Keratinocyte (primary cell): ENCODE measurements at regions not wholly inside any gene's neighbourhood (a gene's known extent, or its start where the extent isn't known, plus 50 kb on each side); places are given as distances from the start of the nearest gene placed in this dataset.

Experiments used
- DNase-seq: peaks from one replicate; pipeline ENCODE4 v3.0.0-alpha.2; 2011; ENCODE audit warnings: low read depth, missing footprints, low spot score
- FAIRE-seq: peaks from 2 replicates; lab custom pipeline; 2011; peaks lifted over from hg19 to GRCh38; lab: Jason Lieb, UNC
- H2AFZ ChIP-seq: 2 replicates; pipeline ENCODE4 v1.6.0; 2012; ENCODE audit warnings: low read length, control low read depth, inconsistent platforms; ENCODE audit not compliant: control insufficient read depth
- H3K27ac ChIP-seq: 2 replicates; pipeline ENCODE4 v1.5.1; 2011; ENCODE audit warnings: low read length; ENCODE audit not compliant: control insufficient read depth, insufficient read depth
- H3K27me3 ChIP-seq: 3 replicates; pipeline ENCODE4 v1.6.0; 2011; ENCODE audit warnings: low read length; ENCODE audit not compliant: control insufficient read depth, insufficient read depth; ENCODE audit errors: extremely low read depth
- H3K36me3 ChIP-seq, 2 experiments: 2 replicates in 1 of 2; 3 replicates in 1 of 2; pipeline ENCODE4 v1.5.1; 2011; ENCODE audit warnings: low read length in 2 of 2, mild to moderate bottlenecking in 1 of 2; ENCODE audit not compliant: control insufficient read depth in 2 of 2, insufficient read depth in 2 of 2; ENCODE audit errors: extremely low read depth in 1 of 2
- H3K4me1 ChIP-seq: 3 replicates; pipeline ENCODE4 v1.5.1; 2011; ENCODE audit warnings: low read length; ENCODE audit not compliant: control insufficient read depth, insufficient read depth; ENCODE audit errors: extremely low read depth
- H3K4me2 ChIP-seq: 3 replicates; pipeline ENCODE4 v1.6.0; 2011; ENCODE audit warnings: low read depth, low read length; ENCODE audit not compliant: control insufficient read depth, insufficient read depth; ENCODE audit errors: extremely low read depth
- H3K4me3 ChIP-seq, 3 experiments: fragments of 200-600 bp in 1 of 3; sonication (generic) in 1 of 3; 2 replicates in 2 of 3; 3 replicates in 1 of 3; pipeline ENCODE4 v1.5.1; 2011 to 2016; ENCODE audit warnings: low read length in 3 of 3, mild to moderate bottlenecking in 3 of 3, control low read depth in 2 of 3, inconsistent platforms in 1 of 3, low read depth in 1 of 3, mixed read lengths in 1 of 3, mixed run types in 1 of 3, moderate library complexity in 1 of 3; ENCODE audit not compliant: control insufficient read depth in 2 of 3, insufficient read depth in 2 of 3; ENCODE audit errors: extremely low read depth in 1 of 3
- H3K79me2 ChIP-seq: 2 replicates; pipeline ENCODE4 v1.6.0; 2012; ENCODE audit warnings: low read length; ENCODE audit not compliant: control insufficient read depth, insufficient read depth
- H3K9ac ChIP-seq: 3 replicates; pipeline ENCODE4 v1.6.0; 2011; ENCODE audit warnings: low read length; ENCODE audit not compliant: control insufficient read depth, insufficient read depth; ENCODE audit errors: extremely low read depth
- H3K9me1 ChIP-seq: 3 replicates; pipeline ENCODE4 v1.6.0; 2011; ENCODE audit warnings: low read length; ENCODE audit not compliant: control insufficient read depth, insufficient read depth; ENCODE audit errors: extremely low read depth
- H3K9me3 ChIP-seq: 2 replicates; pipeline ENCODE4 v1.5.1; 2012; ENCODE audit warnings: low read depth, low read length; ENCODE audit not compliant: control insufficient read depth
- H4K20me1 ChIP-seq: 3 replicates; pipeline ENCODE4 v1.6.0; 2011; ENCODE audit warnings: low read length; ENCODE audit not compliant: control insufficient read depth, insufficient read depth; ENCODE audit errors: extremely low read depth
- EZH2 ChIP-seq: IDR thresholded peaks from one replicate; pipeline ENCODE4 v1.6.1; 2012; ENCODE audit warnings: inconsistent platforms, mild to moderate bottlenecking, low read length, moderate library complexity
- dilution Hi-C: fragments of 300-500 bp; cut with MboI; formaldehyde crosslinking; loops from one replicate; pipeline ENCODE4 v1.7.0; 2020; ENCODE audit warnings: low sequenced_read_pairs; ENCODE audit not compliant: extremely low pct_ligation_motif_present
- TF ChIP-seq, protein P1 (sequence below), 3 experiments: IDR thresholded peaks in 1 of 3; conservative IDR thresholded peaks in 1 of 3; optimal IDR thresholded peaks in 1 of 3; 2 replicates in 2 of 3; 3 replicates in 1 of 3; pipeline versions ENCODE3 to v1.5.1; 2011; ENCODE audit warnings: low read length in 3 of 3, mild to moderate bottlenecking in 3 of 3, moderate library complexity in 2 of 3, control low read depth in 1 of 3, inconsistent platforms in 1 of 3; ENCODE audit not compliant: insufficient read depth in 2 of 3; ENCODE audit errors: extremely low read depth in 1 of 3

DNA sequence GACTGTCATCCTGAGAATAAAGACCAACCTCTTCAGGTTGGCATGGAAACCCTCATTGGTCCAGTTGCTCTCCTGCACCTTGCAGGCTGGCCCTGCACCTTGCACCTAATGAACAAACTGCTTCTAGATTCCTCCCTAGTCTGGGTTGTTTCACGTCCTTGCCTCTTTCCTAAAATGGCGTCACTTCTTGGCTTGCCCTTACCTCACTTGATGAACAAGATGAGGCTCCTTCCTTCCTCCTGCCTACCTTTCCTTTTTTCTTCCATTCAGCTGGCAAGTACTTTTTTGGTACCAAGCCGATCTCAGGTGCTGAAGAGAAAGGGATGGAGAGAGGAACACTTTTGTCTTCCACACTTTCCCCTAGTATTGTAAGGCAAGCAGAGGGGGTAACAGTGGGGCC lies 74.5 kb downstream of the MYCN start:
- Histone ChIP-seq H3K9me3 (no peaks in the 10 kb centered on the region), H3K4me3 (no peak overlapping the region), H3K79me2 (no peaks in the 10 kb centered on the region), H3K9ac (no peak overlapping the region), H3K4me2 (no peak overlapping the region), H3K36me3 (no peaks in the 10 kb centered on the region), H2AFZ (no peak overlapping the region), H3K27me3 (no peaks in the 10 kb centered on the region), H4K20me1 (no peaks in the 10 kb centered on the region), H3K4me1 (no peaks in the 10 kb centered on the region), H3K9me1 (no peaks in the 10 kb centered on the region), H3K27ac (no peak overlapping the region)
- dilution Hi-C loops: no loop called here
- DNase-seq: no peak
- no peak for TF ChIP-seq EZH2
- TF ChIP-seq, protein P1, sequence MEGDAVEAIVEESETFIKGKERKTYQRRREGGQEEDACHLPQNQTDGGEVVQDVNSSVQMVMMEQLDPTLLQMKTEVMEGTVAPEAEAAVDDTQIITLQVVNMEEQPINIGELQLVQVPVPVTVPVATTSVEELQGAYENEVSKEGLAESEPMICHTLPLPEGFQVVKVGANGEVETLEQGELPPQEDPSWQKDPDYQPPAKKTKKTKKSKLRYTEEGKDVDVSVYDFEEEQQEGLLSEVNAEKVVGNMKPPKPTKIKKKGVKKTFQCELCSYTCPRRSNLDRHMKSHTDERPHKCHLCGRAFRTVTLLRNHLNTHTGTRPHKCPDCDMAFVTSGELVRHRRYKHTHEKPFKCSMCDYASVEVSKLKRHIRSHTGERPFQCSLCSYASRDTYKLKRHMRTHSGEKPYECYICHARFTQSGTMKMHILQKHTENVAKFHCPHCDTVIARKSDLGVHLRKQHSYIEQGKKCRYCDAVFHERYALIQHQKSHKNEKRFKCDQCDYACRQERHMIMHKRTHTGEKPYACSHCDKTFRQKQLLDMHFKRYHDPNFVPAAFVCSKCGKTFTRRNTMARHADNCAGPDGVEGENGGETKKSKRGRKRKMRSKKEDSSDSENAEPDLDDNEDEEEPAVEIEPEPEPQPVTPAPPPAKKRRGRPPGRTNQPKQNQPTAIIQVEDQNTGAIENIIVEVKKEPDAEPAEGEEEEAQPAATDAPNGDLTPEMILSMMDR (optimal IDR thresholded peaks at IDR 0.05 in 1 of 3, IDR thresholded peaks at IDR 0.05 in 1 of 3, conservative IDR thresholded peaks at IDR 0.05 in 1 of 3; ENCODE audit: extremely low read depth in 1 of 3, insufficient read depth in 2 of 3, low read length in 3 of 3): no peak
- FAIRE-seq: no peak

DNA sequence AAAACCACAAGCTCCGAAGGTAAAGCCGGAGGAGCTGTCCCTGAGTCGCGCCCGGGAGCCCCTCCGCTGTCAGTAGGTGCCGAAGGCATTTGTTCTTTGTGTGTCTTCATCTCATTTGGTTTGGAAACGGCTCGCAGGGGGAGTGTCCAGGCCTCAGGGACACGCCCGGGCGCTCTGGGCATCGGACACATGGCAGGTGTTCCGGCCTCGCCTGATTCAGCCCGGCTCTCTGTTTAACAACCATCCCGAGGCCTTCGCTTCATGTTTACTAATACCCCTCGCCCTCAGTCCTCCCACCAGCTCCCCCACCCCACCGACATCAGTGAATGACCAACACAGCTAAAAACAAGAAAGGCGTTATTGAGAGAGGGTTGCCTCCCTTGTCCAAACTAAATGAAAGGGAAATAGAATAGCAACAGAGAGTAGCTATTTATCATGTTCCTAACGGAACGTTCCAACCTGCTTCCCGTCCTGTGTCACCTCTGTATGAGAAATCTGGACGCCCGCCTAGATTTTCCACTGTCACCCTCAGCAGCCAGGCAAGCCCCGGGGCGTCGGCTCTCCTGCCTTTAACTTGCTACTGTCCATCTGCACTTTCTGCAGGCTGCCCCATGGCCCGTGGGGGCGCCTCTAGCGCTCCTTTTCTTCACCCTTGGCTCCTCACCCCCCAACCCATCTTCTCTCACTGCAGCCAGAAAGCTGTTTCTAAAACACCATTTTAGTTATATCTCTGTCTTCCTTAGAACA lies 73.9 kb downstream of the MYCN start:
- Histone ChIP-seq H2AFZ (no peak overlapping the region), H3K27ac (no peak overlapping the region), H3K9ac (no peak overlapping the region), H3K4me1 (no peaks in the 10 kb centered on the region), H4K20me1 (no peaks in the 10 kb centered on the region), H3K4me3 (no peak overlapping the region), H3K36me3 (no peaks in the 10 kb centered on the region), H3K79me2 (no peaks in the 10 kb centered on the region), H3K9me1 (no peaks in the 10 kb centered on the region), H3K27me3 (no peaks in the 10 kb centered on the region), H3K9me3 (no peaks in the 10 kb centered on the region), H3K4me2 (no peak overlapping the region)
- dilution Hi-C loops: no loop called here
- TF ChIP-seq EZH2: no peak
- TF ChIP-seq, protein P1 (optimal IDR thresholded peaks at IDR 0.05 in 1 of 3, IDR thresholded peaks at IDR 0.05 in 1 of 3, conservative IDR thresholded peaks at IDR 0.05 in 1 of 3; ENCODE audit: extremely low read depth in 1 of 3, insufficient read depth in 2 of 3, low read length in 3 of 3): no peak
- FAIRE-seq: no peak
- no peak for DNase-seq
